ENCODE measurements at regions not wholly inside any gene's neighbourhood (a gene's known extent, or its start where the extent isn't known, plus 50 kb on each side); places are given as distances from the start of the nearest gene placed in this dataset.
"Not testable (repeated sequence)": the region's sequence is repeated elsewhere in the genome, so short reads cannot be mapped to it uniquely, and the experiment has no call there.

GRCh38 chr6:109875973-109876372 is 102.1 kb upstream of the GPR6 start:
- DNase-seq = no peak
- WGBS = 78% methylated on average over 3 of the region's 3 CpGs
- H3K4me1 ChIP-seq (ENCODE audit: control insufficient read depth, insufficient read depth, low read depth, low read length) = peaks cover 12% of the 10 kb centered on the region

GRCh38 chr6:109877028-109878004 is 100.8 kb upstream of the GPR6 start:
- Histone ChIP-seq H3K18ac (ENCODE audit: low read depth in 1 of 2, low read length in 2 of 2) (peak overlapping the region; percentile 30 to 62), H3K23ac (ENCODE audit: low read length in 2 of 2) (no peak overlapping the region), H2BK5ac (ENCODE audit: low read depth, low read length, poor library complexity, severe bottlenecking) (peak overlapping the region; percentile 97), H3K9ac (ENCODE audit: low read length) (peak overlapping the region; percentile 49), H2BK120ac (ENCODE audit: low read depth, low read length) (no peak overlapping the region), H2BK12ac (ENCODE audit: low read length in 2 of 2) (no peak overlapping the region), H2AK5ac (ENCODE audit: low read length, severe bottlenecking) (peak overlapping the region; percentile 95), H4K91ac (ENCODE audit: low read length) (peak overlapping the region; percentile 48), H2BK15ac (ENCODE audit: low read depth, poor library complexity, severe bottlenecking) (peak overlapping the region; percentile 40), H3K9me3 (ENCODE audit: control insufficient read depth, low read length) (no peaks in the 10 kb centered on the region), H3K4me1 (ENCODE audit: control insufficient read depth, insufficient read depth, low read depth, low read length) (peaks cover 12% of the 10 kb centered on the region), H3K79me1 (replicated peaks; ENCODE audit: low read length, poor library complexity, severe bottlenecking) (no peaks in the 10 kb centered on the region), H3K4me3 (ENCODE audit: insufficient read depth in 1 of 2, low read depth in 1 of 2, low read length in 2 of 2) (no peak overlapping the region), H4K8ac (ENCODE audit: low read length) (no peak overlapping the region), H3K27me3 (ENCODE audit: control insufficient read depth in 1 of 2, insufficient read depth in 1 of 2, low read length in 2 of 2) (no peaks in the 10 kb centered on the region), H3K4ac (ENCODE audit: low read depth in 1 of 2, low read length in 2 of 2) (no peak overlapping the region), H3K36me3 (ENCODE audit: control insufficient read depth in 1 of 2, insufficient read depth in 2 of 2, low read depth in 1 of 2, low read length in 2 of 2) (no peaks in the 10 kb centered on the region), H2AFZ (ENCODE audit: low read depth, low read length) (no peak overlapping the region), H3K4me2 (ENCODE audit: low read length, poor library complexity, severe bottlenecking) (no peak overlapping the region), H3K27ac (ENCODE audit: low read length, poor library complexity, severe bottlenecking) (peak overlapping the region; percentile 99), H3K14ac (ENCODE audit: low read length in 2 of 2) (no peak overlapping the region)
- 91% methylated on average over 9 of the region's 10 CpGs for WGBS
- peak; percentile 12 for DNase-seq

More at GRCh38 chr6:109875973-109876372, 102.1 kb upstream of the GPR6 start:
- no peak overlapping the region for H2BK5ac ChIP-seq (ENCODE audit: low read depth, low read length, poor library complexity, severe bottlenecking)
- H3K9ac ChIP-seq (ENCODE audit: low read length) = no peak overlapping the region
- no peak overlapping the region for H3K4me3 ChIP-seq (ENCODE audit: insufficient read depth in 1 of 2, low read depth in 1 of 2, low read length in 2 of 2)
- H3K4me2 ChIP-seq (ENCODE audit: low read length, poor library complexity, severe bottlenecking) = no peak overlapping the region
- H4K91ac ChIP-seq (ENCODE audit: low read length) = no peak overlapping the region
- H3K4ac ChIP-seq (ENCODE audit: low read depth in 1 of 2, low read length in 2 of 2) = no peak overlapping the region
- no peaks in the 10 kb centered on the region for H3K79me1 ChIP-seq (replicated peaks; ENCODE audit: low read length, poor library complexity, severe bottlenecking)
- H3K27me3 ChIP-seq (ENCODE audit: control insufficient read depth in 1 of 2, insufficient read depth in 1 of 2, low read length in 2 of 2) = no peaks in the 10 kb centered on the region
- no peak overlapping the region for H2AFZ ChIP-seq (ENCODE audit: low read depth, low read length)
- peak overlapping the region; percentile 93 for H2AK5ac ChIP-seq (ENCODE audit: low read length, severe bottlenecking)
- H3K18ac ChIP-seq (ENCODE audit: low read depth in 1 of 2, low read length in 2 of 2) = no peak overlapping the region
- no peak overlapping the region for H3K23ac ChIP-seq (ENCODE audit: low read length in 2 of 2)
- peak overlapping the region in 1 of 2 experiments; percentile 7 for H2BK12ac ChIP-seq (ENCODE audit: low read length in 2 of 2)
- H3K27ac ChIP-seq (ENCODE audit: low read length, poor library complexity, severe bottlenecking) = no peak overlapping the region
- H3K14ac ChIP-seq (ENCODE audit: low read length in 2 of 2) = no peak overlapping the region
- no peaks in the 10 kb centered on the region for H3K36me3 ChIP-seq (ENCODE audit: control insufficient read depth in 1 of 2, insufficient read depth in 2 of 2, low read depth in 1 of 2, low read length in 2 of 2)
- H2BK120ac ChIP-seq (ENCODE audit: low read depth, low read length) = no peak overlapping the region
- no peak overlapping the region for H4K8ac ChIP-seq (ENCODE audit: low read length)
- H2BK15ac ChIP-seq (ENCODE audit: low read depth, poor library complexity, severe bottlenecking) = peak overlapping the region; percentile 18
- no peaks in the 10 kb centered on the region for H3K9me3 ChIP-seq (ENCODE audit: control insufficient read depth, low read length)

- not testable (repeated sequence) for H4K91ac ChIP-seq (ENCODE audit: low read length)
- WGBS = 100% methylated on average over 4 of the region's 9 CpGs
Measured at GRCh38 chr6:109878005-109878690, 100.0 kb upstream of the GPR6 start.

GRCh38 chr6:109879081-109879480 is 99.0 kb upstream of the GPR6 start:
- not testable (repeated sequence) for H3K27me3 ChIP-seq (ENCODE audit: control insufficient read depth in 1 of 2, insufficient read depth in 1 of 2, low read length in 2 of 2); H2AK5ac ChIP-seq (ENCODE audit: low read length, severe bottlenecking); H2AFZ ChIP-seq (ENCODE audit: low read depth, low read length); H2BK5ac ChIP-seq (ENCODE audit: low read depth, low read length, poor library complexity, severe bottlenecking); H3K23ac ChIP-seq (ENCODE audit: low read length in 2 of 2); H3K4me2 ChIP-seq (ENCODE audit: low read length, poor library complexity, severe bottlenecking); H3K4me1 ChIP-seq (ENCODE audit: control insufficient read depth, insufficient read depth, low read depth, low read length); H3K36me3 ChIP-seq (ENCODE audit: control insufficient read depth in 1 of 2, insufficient read depth in 2 of 2, low read depth in 1 of 2, low read length in 2 of 2); H3K4ac ChIP-seq (ENCODE audit: low read depth in 1 of 2, low read length in 2 of 2); H3K27ac ChIP-seq (ENCODE audit: low read length, poor library complexity, severe bottlenecking); H2BK15ac ChIP-seq (ENCODE audit: low read depth, poor library complexity, severe bottlenecking); H2BK12ac ChIP-seq (ENCODE audit: low read length in 2 of 2); H4K91ac ChIP-seq (ENCODE audit: low read length); H3K79me1 ChIP-seq (replicated peaks; ENCODE audit: low read length, poor library complexity, severe bottlenecking); H3K9me3 ChIP-seq (ENCODE audit: control insufficient read depth, low read length); H4K8ac ChIP-seq (ENCODE audit: low read length); H3K14ac ChIP-seq (ENCODE audit: low read length in 2 of 2); DNase-seq; H2BK120ac ChIP-seq (ENCODE audit: low read depth, low read length); H3K4me3 ChIP-seq (ENCODE audit: insufficient read depth in 1 of 2, low read depth in 1 of 2, low read length in 2 of 2); H3K18ac ChIP-seq (ENCODE audit: low read depth in 1 of 2, low read length in 2 of 2)
- peak overlapping the region; percentile 49 for H3K9ac ChIP-seq (ENCODE audit: low read length)
- 82% methylated on average over 4 of the region's 5 CpGs for WGBS

More at GRCh38 chr6:109878005-109878690, 100.0 kb upstream of the GPR6 start:
- not testable (repeated sequence) for H3K9me3 ChIP-seq (ENCODE audit: control insufficient read depth, low read length); H4K8ac ChIP-seq (ENCODE audit: low read length); H2BK12ac ChIP-seq (ENCODE audit: low read length in 2 of 2); H2AK5ac ChIP-seq (ENCODE audit: low read length, severe bottlenecking); DNase-seq; H3K4me3 ChIP-seq (ENCODE audit: insufficient read depth in 1 of 2, low read depth in 1 of 2, low read length in 2 of 2); H3K23ac ChIP-seq (ENCODE audit: low read length in 2 of 2); H3K36me3 ChIP-seq (ENCODE audit: control insufficient read depth in 1 of 2, insufficient read depth in 2 of 2, low read depth in 1 of 2, low read length in 2 of 2); H2BK120ac ChIP-seq (ENCODE audit: low read depth, low read length); H3K14ac ChIP-seq (ENCODE audit: low read length in 2 of 2); H3K27me3 ChIP-seq (ENCODE audit: control insufficient read depth in 1 of 2, insufficient read depth in 1 of 2, low read length in 2 of 2); H3K79me1 ChIP-seq (replicated peaks; ENCODE audit: low read length, poor library complexity, severe bottlenecking); H3K4me2 ChIP-seq (ENCODE audit: low read length, poor library complexity, severe bottlenecking); H2AFZ ChIP-seq (ENCODE audit: low read depth, low read length); H3K4ac ChIP-seq (ENCODE audit: low read depth in 1 of 2, low read length in 2 of 2); H2BK15ac ChIP-seq (ENCODE audit: low read depth, poor library complexity, severe bottlenecking); H3K18ac ChIP-seq (ENCODE audit: low read depth in 1 of 2, low read length in 2 of 2)
- Histone ChIP-seq H2BK5ac (ENCODE audit: low read depth, low read length, poor library complexity, severe bottlenecking) (peak overlapping the region; percentile 82), H3K27ac (ENCODE audit: low read length, poor library complexity, severe bottlenecking) (peak overlapping the region; percentile 99), H3K4me1 (ENCODE audit: control insufficient read depth, insufficient read depth, low read depth, low read length) (peaks cover 12% of the 10 kb centered on the region), H3K9ac (ENCODE audit: low read length) (peak overlapping the region; percentile 49)

Data from mesenchymal stem cell (in vitro differentiated cells and primary cell).